C4-2B (cell line): ENCODE measurements at regions not wholly inside any gene's neighbourhood (a gene's known extent, or its start where the extent isn't known, plus 50 kb on each side); places are given as distances from the start of the nearest gene placed in this dataset.

Source experiments
- CTCF ChIP-seq: fragments of 450-650 bp; conservative IDR thresholded peaks from 2 replicates; pipeline ENCODE4 v1.5.1; 2017; ENCODE audit warnings: mild to moderate bottlenecking
- ZFX ChIP-seq: fragments of 450-650 bp; IDR thresholded peaks from 2 replicates; pipeline ENCODE4 v1.6.1; 2017

- TF ChIP-seq CTCF: no peak
- TF ChIP-seq ZFX: no peak
These were observed 1757.6 kb downstream of the ARAP2 start for GRCh38 chr4:34486461-34487363.
